ENCODE measurements at regions not wholly inside any gene's neighbourhood (a gene's known extent, or its start where the extent isn't known, plus 50 kb on each side); places are given as distances from the start of the nearest gene placed in this dataset.
A peak's percentile ranks its signal among the peaks of the same experiment; 100 is the strongest.

DNA sequence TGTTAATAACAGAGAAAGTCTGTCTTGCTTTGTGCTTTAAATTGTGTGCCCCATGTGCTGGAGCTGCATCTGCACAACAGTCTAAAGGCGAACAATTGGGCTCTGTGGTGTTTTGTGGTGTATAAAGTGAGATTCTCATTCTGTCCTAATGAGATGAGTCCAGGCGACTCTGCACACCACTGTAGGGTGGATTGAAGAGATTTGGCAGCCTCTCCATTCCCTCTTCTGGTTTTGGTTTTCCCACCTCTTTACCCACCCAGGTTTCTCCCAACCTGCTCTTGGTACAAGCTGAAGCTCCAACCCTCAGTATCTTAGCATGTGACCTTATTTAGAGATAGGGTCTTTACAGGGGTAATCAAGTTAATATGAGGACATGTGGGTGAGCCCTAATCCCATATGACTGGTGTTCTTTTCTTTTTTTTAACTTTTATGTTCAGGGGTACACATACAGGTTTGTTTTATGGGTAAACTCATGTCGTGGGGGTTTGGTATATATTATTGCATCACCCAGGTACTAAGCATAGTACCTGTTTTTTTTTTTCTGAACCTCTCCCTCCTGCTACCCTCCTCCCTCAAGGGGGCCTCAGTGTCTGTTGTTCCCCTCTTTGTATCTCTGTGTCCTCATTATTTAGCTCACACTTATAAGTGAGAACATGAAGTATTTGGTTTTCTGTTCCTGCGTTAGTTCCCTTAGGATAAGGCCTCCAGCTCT, 217.6 kb upstream of the DTNBP1 start:
- Histone ChIP-seq H3K36me3 (no peaks in the 10 kb centered on the region), H3K4me1 (no peaks in the 10 kb centered on the region), H3K9me3 (no peaks in the 10 kb centered on the region), H3K27ac (no peak overlapping the region), H3K27me3 (no peaks in the 10 kb centered on the region), H3K4me3 (no peak overlapping the region)
- TF ChIP-seq, protein P1, sequence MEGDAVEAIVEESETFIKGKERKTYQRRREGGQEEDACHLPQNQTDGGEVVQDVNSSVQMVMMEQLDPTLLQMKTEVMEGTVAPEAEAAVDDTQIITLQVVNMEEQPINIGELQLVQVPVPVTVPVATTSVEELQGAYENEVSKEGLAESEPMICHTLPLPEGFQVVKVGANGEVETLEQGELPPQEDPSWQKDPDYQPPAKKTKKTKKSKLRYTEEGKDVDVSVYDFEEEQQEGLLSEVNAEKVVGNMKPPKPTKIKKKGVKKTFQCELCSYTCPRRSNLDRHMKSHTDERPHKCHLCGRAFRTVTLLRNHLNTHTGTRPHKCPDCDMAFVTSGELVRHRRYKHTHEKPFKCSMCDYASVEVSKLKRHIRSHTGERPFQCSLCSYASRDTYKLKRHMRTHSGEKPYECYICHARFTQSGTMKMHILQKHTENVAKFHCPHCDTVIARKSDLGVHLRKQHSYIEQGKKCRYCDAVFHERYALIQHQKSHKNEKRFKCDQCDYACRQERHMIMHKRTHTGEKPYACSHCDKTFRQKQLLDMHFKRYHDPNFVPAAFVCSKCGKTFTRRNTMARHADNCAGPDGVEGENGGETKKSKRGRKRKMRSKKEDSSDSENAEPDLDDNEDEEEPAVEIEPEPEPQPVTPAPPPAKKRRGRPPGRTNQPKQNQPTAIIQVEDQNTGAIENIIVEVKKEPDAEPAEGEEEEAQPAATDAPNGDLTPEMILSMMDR (IDR thresholded peaks at IDR 0.05): no peak
- no peak for TF ChIP-seq POLR2A (IDR thresholded peaks at IDR 0.05)
- DNase-seq: no peak
- intact Hi-C loops (cut with DNase I; ENCODE audit: low total_unique reads): no loop called here

- H3K27me3 ChIP-seq: no peaks in the 10 kb centered on the region
- no peaks in the 10 kb centered on the region for H3K4me1 ChIP-seq
- peak; percentile 44 to 54 for DNase-seq
- no peak overlapping the region for H3K4me3 ChIP-seq
- TF ChIP-seq POLR2A (IDR thresholded peaks at IDR 0.05): no peak
- TF ChIP-seq, protein P1 (IDR thresholded peaks at IDR 0.05): no peak
- no peaks in the 10 kb centered on the region for H3K9me3 ChIP-seq
- intact Hi-C loops (cut with DNase I; ENCODE audit: low total_unique reads): no loop called here
- no peaks in the 10 kb centered on the region for H3K36me3 ChIP-seq
- peak overlapping the region in 1 of 2 donors; percentile 5 for H3K27ac ChIP-seq
Observed at GRCh38 chr6:15879371-15880261, 216.8 kb upstream of the DTNBP1 start.

GRCh38 chr6:15877231-15877630, 214.4 kb upstream of the DTNBP1 start:
- no peak overlapping the region for H3K4me3 ChIP-seq
- TF ChIP-seq, protein P1 (IDR thresholded peaks at IDR 0.05): no peak
- TF ChIP-seq POLR2A (IDR thresholded peaks at IDR 0.05): no peak
- H3K27me3 ChIP-seq: no peaks in the 10 kb centered on the region
- H3K36me3 ChIP-seq: no peaks in the 10 kb centered on the region
- H3K4me1 ChIP-seq: no peaks in the 10 kb centered on the region
- no peak for DNase-seq
- intact Hi-C loops (cut with DNase I; ENCODE audit: low total_unique reads): no loop called here
- H3K9me3 ChIP-seq: no peaks in the 10 kb centered on the region
- H3K27ac ChIP-seq: no peak overlapping the region

GRCh38 chr6:15876406-15876805, 213.6 kb upstream of the DTNBP1 start:
- Histone ChIP-seq H3K36me3 (no peaks in the 10 kb centered on the region), H3K27ac (no peak overlapping the region), H3K9me3 (no peaks in the 10 kb centered on the region), H3K27me3 (no peaks in the 10 kb centered on the region), H3K4me3 (no peak overlapping the region), H3K4me1 (no peaks in the 10 kb centered on the region)
- TF ChIP-seq POLR2A (IDR thresholded peaks at IDR 0.05): no peak
- TF ChIP-seq, protein P1 (IDR thresholded peaks at IDR 0.05): no peak
- no peak for DNase-seq
- intact Hi-C loops (cut with DNase I; ENCODE audit: low total_unique reads): no loop called here

- Histone ChIP-seq H3K4me1 (no peaks in the 10 kb centered on the region), H3K9me3 (no peaks in the 10 kb centered on the region), H3K4me3 (no peak overlapping the region), H3K27ac (no peak overlapping the region), H3K27me3 (no peaks in the 10 kb centered on the region), H3K36me3 (no peaks in the 10 kb centered on the region)
- no peak for TF ChIP-seq POLR2A (IDR thresholded peaks at IDR 0.05)
- TF ChIP-seq, protein P1 (IDR thresholded peaks at IDR 0.05): no peak
- no peak for DNase-seq
- intact Hi-C loops (cut with DNase I; ENCODE audit: low total_unique reads): no loop called here
Observed at GRCh38 chr6:15875797-15876196, 213.0 kb upstream of the DTNBP1 start.

Data from uterus (tissue), 3 donors.